H9 (cell line): ENCODE measurements at regions not wholly inside any gene's neighbourhood (a gene's known extent, or its start where the extent isn't known, plus 50 kb on each side); places are given as distances from the start of the nearest gene placed in this dataset.

ENCODE experiments used
- DNase-seq: peaks from one replicate; pipeline ENCODE4 v3.0.0-alpha.2; 2017
- H2AFZ ChIP-seq: one replicate; pipeline ENCODE4 v1.6.1; 2013; ENCODE audit warnings: mild to moderate bottlenecking, low read length, control low read depth, moderate library complexity
- H2AK5ac ChIP-seq: 2 replicates; pipeline ENCODE4 v1.6.1; 2013; ENCODE audit warnings: low read length, control low read depth, mixed read lengths; ENCODE audit not compliant: insufficient read length
- H2BK120ac ChIP-seq: one replicate; pipeline ENCODE4 v1.6.1; 2013; ENCODE audit warnings: low read depth, mild to moderate bottlenecking, low read length, control low read depth, inconsistent platforms; ENCODE audit not compliant: poor library complexity, severe bottlenecking
- H2BK12ac ChIP-seq: 2 replicates; pipeline ENCODE4 v1.6.1; 2013; ENCODE audit warnings: low read length, control low read depth, mixed read lengths, low read depth; ENCODE audit not compliant: insufficient read length
- H2BK15ac ChIP-seq: 2 replicates; pipeline ENCODE4 v1.6.1; 2013; ENCODE audit warnings: low read depth, low read length, control low read depth
- H2BK20ac ChIP-seq: one replicate; pipeline ENCODE4 v1.6.1; 2013; ENCODE audit warnings: low read depth, mild to moderate bottlenecking, low read length, control low read depth, inconsistent platforms; ENCODE audit not compliant: poor library complexity, severe bottlenecking
- H2BK5ac ChIP-seq: 2 replicates; pipeline ENCODE4 v1.6.1; 2013; ENCODE audit warnings: low read length, control low read depth, mixed read lengths; ENCODE audit not compliant: insufficient read length
- H3K14ac ChIP-seq: 2 replicates; pipeline ENCODE4 v1.6.1; 2013; ENCODE audit warnings: low read length, control low read depth; ENCODE audit not compliant: insufficient read depth
- H3K18ac ChIP-seq: 2 replicates; pipeline ENCODE4 v1.6.1; 2013; ENCODE audit warnings: low read depth, mild to moderate bottlenecking, mixed read lengths, low read length, control low read depth; ENCODE audit not compliant: insufficient read length
- H3K23ac ChIP-seq: 2 replicates; pipeline ENCODE4 v1.6.1; 2013; ENCODE audit warnings: low read length, control low read depth, mixed read lengths, low read depth; ENCODE audit not compliant: insufficient read length
- H3K23me2 ChIP-seq: 2 replicates; pipeline ENCODE4 v1.6.1; 2013; ENCODE audit warnings: low read depth, mild to moderate bottlenecking, mixed read lengths, low read length, control low read depth; ENCODE audit not compliant: insufficient read length, poor library complexity, severe bottlenecking
- H3K27ac ChIP-seq: 2 replicates; pipeline ENCODE4 v1.5.1; 2013; ENCODE audit warnings: low read length, control low read depth, mixed read lengths, low read depth; ENCODE audit not compliant: insufficient read length
- H3K27me3 ChIP-seq: 2 replicates; pipeline ENCODE4 v1.6.1; 2013; ENCODE audit warnings: low read length, control low read depth, inconsistent platforms; ENCODE audit not compliant: insufficient read depth
- H3K4ac ChIP-seq: 2 replicates; pipeline ENCODE4 v1.6.1; 2013; ENCODE audit warnings: low read depth, mild to moderate bottlenecking, control low read depth, inconsistent platforms, low read length, moderate library complexity
- H3K4me1 ChIP-seq: 2 replicates; pipeline ENCODE4 v1.6.1; 2013; ENCODE audit warnings: low read length, control low read depth, inconsistent platforms; ENCODE audit not compliant: insufficient read depth
- H3K4me2 ChIP-seq: 2 replicates; pipeline ENCODE4 v1.6.1; 2013; ENCODE audit warnings: low read length, control low read depth, mixed read lengths; ENCODE audit not compliant: insufficient read length, insufficient read depth
- H3K56ac ChIP-seq: 2 replicates; pipeline ENCODE4 v1.6.1; 2013; ENCODE audit warnings: low read depth, mild to moderate bottlenecking, mixed read lengths, low read length, control low read depth; ENCODE audit not compliant: insufficient read length
- H3K79me1 ChIP-seq: 2 replicates; pipeline ENCODE4 v1.6.1; 2013; ENCODE audit warnings: low read depth, mild to moderate bottlenecking, moderate library complexity, low read length, control low read depth, inconsistent platforms; ENCODE audit not compliant: insufficient read depth, poor library complexity, severe bottlenecking
- H3K79me2 ChIP-seq: 2 replicates; pipeline ENCODE4 v1.6.1; 2013; ENCODE audit warnings: low read length, control low read depth, inconsistent platforms; ENCODE audit not compliant: insufficient read depth
- H3K9ac ChIP-seq: 2 replicates; pipeline ENCODE4 v1.6.1; 2013; ENCODE audit warnings: low read length, control low read depth, mixed read lengths; ENCODE audit not compliant: insufficient read length; ENCODE audit errors: extremely low read depth
- H3K9me3 ChIP-seq: one replicate; pipeline ENCODE4 v1.6.1; 2013; ENCODE audit warnings: low read depth, low read length, inconsistent platforms; ENCODE audit not compliant: control insufficient read depth
- H3T11ph ChIP-seq: one replicate; pipeline ENCODE4 v1.6.1; 2013; ENCODE audit warnings: mild to moderate bottlenecking, low read length, control low read depth, inconsistent platforms
- H4K20me1 ChIP-seq: one replicate; pipeline ENCODE4 v1.6.1; 2013; ENCODE audit not compliant: control insufficient read depth, insufficient read length, insufficient read depth
- H4K5ac ChIP-seq: 2 replicates; pipeline ENCODE4 v1.6.1; 2013; ENCODE audit warnings: low read depth, mild to moderate bottlenecking, mixed read lengths, low read length, control low read depth; ENCODE audit not compliant: insufficient read length
- H4K8ac ChIP-seq: replicated peaks from 2 replicates; pipeline ENCODE4 v1.6.1; 2013; ENCODE audit warnings: low read length, control low read depth, mixed read lengths, low read depth; ENCODE audit not compliant: insufficient read length
- H4K91ac ChIP-seq: 2 replicates; pipeline ENCODE4 v1.6.1; 2013; ENCODE audit warnings: low read depth, mild to moderate bottlenecking, moderate library complexity, mixed read lengths, low read length, control low read depth; ENCODE audit not compliant: insufficient read length
- H3K27ac Mint-ChIP-seq, 3 experiments: 2 replicates in 2 of 3; 3 replicates in 1 of 3; pipeline ENCODE4 v1.8.0; 2020 to 2021; ENCODE audit warnings: mixed read lengths in 3 of 3, mild to moderate bottlenecking in 1 of 3, moderate library complexity in 1 of 3
- H3K27me3 Mint-ChIP-seq: 2 replicates; pipeline ENCODE4 v1.8.0; 2021; ENCODE audit warnings: low read depth, mild to moderate bottlenecking, moderate library complexity, mixed read lengths
- H3K36me3 Mint-ChIP-seq, 3 experiments: 2 replicates in 2 of 3; 3 replicates in 1 of 3; pipeline ENCODE4 v1.8.0; 2020 to 2021; ENCODE audit warnings: low read depth in 3 of 3, mixed read lengths in 3 of 3; ENCODE audit not compliant: insufficient read depth in 1 of 3
- H3K4me1 Mint-ChIP-seq, 2 experiments: 2 replicates each; pipeline ENCODE4 v1.8.0; 2020; ENCODE audit warnings: mixed read lengths in 2 of 2
- H3K4me3 Mint-ChIP-seq, 2 experiments: 2 replicates in 1 of 2; 3 replicates in 1 of 2; pipeline ENCODE4 v1.8.0; 2020 to 2021; ENCODE audit warnings: mild to moderate bottlenecking in 2 of 2, mixed read lengths in 2 of 2, moderate library complexity in 1 of 2
- H3K9me3 Mint-ChIP-seq, 2 experiments: 2 replicates in 1 of 2; 3 replicates in 1 of 2; pipeline ENCODE4 v1.8.0; 2020; ENCODE audit warnings: mild to moderate bottlenecking in 2 of 2, mixed read lengths in 2 of 2, moderate library complexity in 1 of 2
- WGBS: extraction: QIAGEN DNeasy Blood & Tissue Kit; methylation state at CpG from one replicate; pipeline ENCODE4 v1.1.7; 2013; ENCODE audit warnings: missing lambda C conversion rate, low lambda C conversion rate, mixed read lengths; ENCODE audit not compliant: insufficient read length; ENCODE audit errors: extremely low coverage; 5-methylcytosine and 5-hydroxymethylcytosine counted together
- TF ChIP-seq, protein P1 (sequence below): fragments of 200-600 bp; sonication (generic); conservative IDR thresholded peaks from 3 replicates; pipeline ENCODE4 v1.8.0; 2021; ENCODE audit warnings: antibody characterized with exemption, mild to moderate bottlenecking

DNA sequence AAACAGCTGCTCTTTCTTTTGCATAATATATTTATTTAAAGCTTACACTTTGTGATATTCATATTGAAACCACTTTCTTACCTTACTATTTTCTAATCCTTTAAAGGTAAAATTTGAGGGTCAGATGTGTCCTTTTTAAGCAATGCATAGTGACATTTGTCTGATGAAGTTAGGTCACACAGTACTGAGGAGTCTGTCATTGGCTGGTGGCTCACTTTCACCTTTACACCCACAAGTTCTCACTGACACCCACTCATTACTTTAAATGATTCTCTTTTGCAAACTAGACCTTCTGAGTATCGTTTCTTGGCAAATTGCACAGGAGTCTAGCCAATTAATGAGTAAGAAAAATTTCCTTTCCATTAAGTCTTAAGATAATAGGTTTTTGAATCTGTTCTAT, 758.3 kb upstream of the ARPP21 start:
- no peak overlapping the region for H2BK15ac ChIP-seq

More for the DNA sequence above, 758.3 kb upstream of the ARPP21 start:
- H2AFZ ChIP-seq = no peak overlapping the region
- H3K4me3 Mint-ChIP-seq = no peak overlapping the region
- H4K91ac ChIP-seq = no peak overlapping the region
- no peaks in the 10 kb centered on the region for H4K20me1 ChIP-seq
- no peaks in the 10 kb centered on the region for H3K27me3 ChIP-seq
- H3T11ph ChIP-seq = no peak overlapping the region
- peaks cover 8 to 9% of the 10 kb centered on the region in 2 experiments for H3K4me1 Mint-ChIP-seq
- H2AK5ac ChIP-seq = no peak overlapping the region
- DNase-seq = no peak
- no peak overlapping the region for H2BK12ac ChIP-seq
- no peak overlapping the region for H3K23ac ChIP-seq
- no peak overlapping the region for H3K27ac ChIP-seq
- H3K4me1 ChIP-seq = no peaks in the 10 kb centered on the region
- no peak overlapping the region for H3K18ac ChIP-seq
- H3K56ac ChIP-seq = no peak overlapping the region
- H3K79me2 ChIP-seq = no peaks in the 10 kb centered on the region
- H3K14ac ChIP-seq = no peak overlapping the region
- no peaks in the 10 kb centered on the region for H3K23me2 ChIP-seq
- no peak overlapping the region for H2BK120ac ChIP-seq
- H3K9me3 ChIP-seq = no peaks in the 10 kb centered on the region
- no CpG with 5 or more reads among the region's 1 CpG for WGBS
- no peaks in the 10 kb centered on the region for H3K27me3 Mint-ChIP-seq
- no peak overlapping the region for H2BK5ac ChIP-seq
- no peak overlapping the region for H3K4ac ChIP-seq
- H3K36me3 Mint-ChIP-seq = no peaks in the 10 kb centered on the region
- no peaks in the 10 kb centered on the region for H3K79me1 ChIP-seq
- H3K9me3 Mint-ChIP-seq = no peaks in the 10 kb centered on the region
- no peak overlapping the region for H4K8ac ChIP-seq
- H3K4me2 ChIP-seq = no peak overlapping the region
- H3K9ac ChIP-seq = no peak overlapping the region
- H3K27ac Mint-ChIP-seq = no peak overlapping the region
- no peak overlapping the region for H4K5ac ChIP-seq
- TF ChIP-seq, protein P1, sequence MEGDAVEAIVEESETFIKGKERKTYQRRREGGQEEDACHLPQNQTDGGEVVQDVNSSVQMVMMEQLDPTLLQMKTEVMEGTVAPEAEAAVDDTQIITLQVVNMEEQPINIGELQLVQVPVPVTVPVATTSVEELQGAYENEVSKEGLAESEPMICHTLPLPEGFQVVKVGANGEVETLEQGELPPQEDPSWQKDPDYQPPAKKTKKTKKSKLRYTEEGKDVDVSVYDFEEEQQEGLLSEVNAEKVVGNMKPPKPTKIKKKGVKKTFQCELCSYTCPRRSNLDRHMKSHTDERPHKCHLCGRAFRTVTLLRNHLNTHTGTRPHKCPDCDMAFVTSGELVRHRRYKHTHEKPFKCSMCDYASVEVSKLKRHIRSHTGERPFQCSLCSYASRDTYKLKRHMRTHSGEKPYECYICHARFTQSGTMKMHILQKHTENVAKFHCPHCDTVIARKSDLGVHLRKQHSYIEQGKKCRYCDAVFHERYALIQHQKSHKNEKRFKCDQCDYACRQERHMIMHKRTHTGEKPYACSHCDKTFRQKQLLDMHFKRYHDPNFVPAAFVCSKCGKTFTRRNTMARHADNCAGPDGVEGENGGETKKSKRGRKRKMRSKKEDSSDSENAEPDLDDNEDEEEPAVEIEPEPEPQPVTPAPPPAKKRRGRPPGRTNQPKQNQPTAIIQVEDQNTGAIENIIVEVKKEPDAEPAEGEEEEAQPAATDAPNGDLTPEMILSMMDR = no peak
- no peak overlapping the region for H2BK20ac ChIP-seq
